GM12873 (cell line): ENCODE measurements at regions not wholly inside any gene's neighbourhood (a gene's known extent, or its start where the extent isn't known, plus 50 kb on each side); places are given as distances from the start of the nearest gene placed in this dataset.

Experiments used
- TF ChIP-seq, protein P1 (sequence below): IDR thresholded peaks from 2 replicates; pipeline ENCODE4 v1.5.1; 2012; ENCODE audit warnings: low read depth, mild to moderate bottlenecking, moderate library complexity, low read length, control low read depth; ENCODE audit not compliant: insufficient read depth; ENCODE audit errors: missing control alignments

DNA sequence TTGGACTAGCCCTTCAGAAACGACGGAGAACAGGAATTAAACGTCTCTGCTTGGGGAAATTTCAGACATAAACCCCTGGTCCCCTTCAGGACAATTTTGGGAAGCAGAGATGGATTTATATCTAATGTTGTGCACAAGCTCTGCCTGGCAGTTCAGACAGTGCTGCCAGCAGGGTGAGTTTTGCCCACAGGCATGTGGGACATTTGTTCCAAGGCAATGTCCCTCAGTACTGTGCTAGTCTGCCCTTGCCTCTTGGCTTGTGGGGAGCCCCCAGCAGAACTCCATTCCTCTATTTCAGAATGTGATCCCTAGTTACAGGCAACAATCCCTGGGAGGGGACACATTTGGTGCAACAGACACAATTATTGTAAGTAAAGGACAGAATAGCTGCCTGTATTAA, 76.5 kb upstream of the GPR12 start:
- TF ChIP-seq, protein P1, sequence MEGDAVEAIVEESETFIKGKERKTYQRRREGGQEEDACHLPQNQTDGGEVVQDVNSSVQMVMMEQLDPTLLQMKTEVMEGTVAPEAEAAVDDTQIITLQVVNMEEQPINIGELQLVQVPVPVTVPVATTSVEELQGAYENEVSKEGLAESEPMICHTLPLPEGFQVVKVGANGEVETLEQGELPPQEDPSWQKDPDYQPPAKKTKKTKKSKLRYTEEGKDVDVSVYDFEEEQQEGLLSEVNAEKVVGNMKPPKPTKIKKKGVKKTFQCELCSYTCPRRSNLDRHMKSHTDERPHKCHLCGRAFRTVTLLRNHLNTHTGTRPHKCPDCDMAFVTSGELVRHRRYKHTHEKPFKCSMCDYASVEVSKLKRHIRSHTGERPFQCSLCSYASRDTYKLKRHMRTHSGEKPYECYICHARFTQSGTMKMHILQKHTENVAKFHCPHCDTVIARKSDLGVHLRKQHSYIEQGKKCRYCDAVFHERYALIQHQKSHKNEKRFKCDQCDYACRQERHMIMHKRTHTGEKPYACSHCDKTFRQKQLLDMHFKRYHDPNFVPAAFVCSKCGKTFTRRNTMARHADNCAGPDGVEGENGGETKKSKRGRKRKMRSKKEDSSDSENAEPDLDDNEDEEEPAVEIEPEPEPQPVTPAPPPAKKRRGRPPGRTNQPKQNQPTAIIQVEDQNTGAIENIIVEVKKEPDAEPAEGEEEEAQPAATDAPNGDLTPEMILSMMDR, result no peak

DNA sequence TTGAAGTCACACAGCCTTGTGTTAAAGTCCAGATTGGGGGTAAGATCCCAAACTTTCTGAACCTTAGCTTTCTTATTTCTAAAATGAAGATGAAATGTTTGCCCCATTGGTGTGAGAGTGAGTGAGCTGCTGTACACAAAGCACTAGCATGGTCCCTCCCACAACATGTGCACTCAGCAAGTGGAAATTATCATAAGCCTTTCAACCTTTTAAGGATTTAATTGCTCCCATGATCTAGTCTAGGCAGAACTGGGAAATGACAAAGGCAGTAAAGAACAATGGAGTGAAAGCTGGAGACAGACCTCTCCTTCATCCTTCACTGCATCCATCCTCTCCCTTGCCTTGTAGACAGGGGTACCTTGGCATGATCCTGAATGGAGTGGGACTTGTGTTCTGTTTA, 76.0 kb upstream of the GPR12 start:
- TF ChIP-seq, protein P1, result no peak

DNA sequence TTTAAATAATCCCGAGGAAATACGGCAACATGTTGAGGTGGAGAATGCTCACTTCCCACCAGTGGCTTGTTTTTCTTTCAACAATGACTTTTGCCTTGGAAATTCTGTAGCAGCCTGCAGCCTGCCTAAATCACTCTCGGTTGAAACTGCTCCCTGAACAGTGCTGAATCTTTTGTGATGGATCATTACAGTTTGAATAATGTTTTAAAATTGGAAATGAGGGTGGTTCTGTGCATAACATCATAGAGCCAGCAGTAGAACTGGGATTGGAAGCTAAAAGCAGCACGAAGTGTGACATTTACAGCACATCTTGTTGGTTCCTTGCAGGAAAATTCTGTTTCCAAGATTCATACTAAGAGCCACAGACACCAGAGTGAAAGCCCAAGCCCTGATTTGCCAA, 74.1 kb upstream of the GPR12 start:
- TF ChIP-seq, protein P1, result no peak

DNA sequence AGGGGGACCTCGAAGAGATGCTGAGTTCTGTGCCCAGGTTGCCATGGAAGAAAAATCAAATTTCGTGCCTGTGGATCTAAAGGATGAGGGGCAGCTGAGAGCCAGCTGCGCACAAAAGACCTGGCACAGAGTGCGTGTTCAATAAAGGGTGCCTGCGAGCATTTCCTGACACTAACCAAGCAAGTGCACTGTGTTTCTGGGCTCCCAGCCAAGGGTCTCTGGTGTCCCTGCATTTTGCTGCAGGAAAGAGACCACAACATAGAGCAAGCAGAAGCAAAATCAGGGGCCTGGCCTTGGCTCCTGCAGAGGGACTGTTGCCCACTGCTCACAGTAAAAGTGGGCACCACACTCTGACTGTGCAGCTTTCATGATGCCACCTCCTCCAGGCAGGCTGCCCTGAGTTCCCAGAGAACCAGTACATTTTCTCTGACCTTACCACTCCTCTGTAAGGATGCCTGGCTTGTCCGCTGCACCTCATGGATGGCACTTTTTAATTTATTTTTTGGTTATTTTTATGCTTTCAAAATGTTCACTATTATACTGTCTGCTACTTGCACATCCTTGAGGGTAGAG, 70.8 kb upstream of the GPR12 start:
- TF ChIP-seq, protein P1, result no peak

DNA sequence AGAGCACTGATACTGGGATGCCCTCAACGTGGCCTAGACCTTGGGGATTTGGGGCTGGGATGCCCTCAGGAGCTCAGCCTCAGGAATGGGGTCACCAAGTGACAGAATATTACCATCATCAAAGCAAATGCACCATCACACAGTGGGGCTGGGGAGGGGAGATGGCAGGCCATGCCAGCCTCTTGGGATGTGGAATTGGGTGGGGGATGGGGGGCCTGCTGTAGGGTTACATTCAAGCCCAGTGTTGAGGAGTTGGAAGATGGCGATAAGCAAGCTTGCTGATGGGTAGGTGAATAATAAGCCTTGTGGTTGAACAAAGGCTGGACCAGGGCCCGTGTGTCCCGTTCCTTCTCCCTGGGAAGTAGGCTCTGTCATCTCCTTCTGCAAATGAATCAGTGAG, 69.1 kb upstream of the GPR12 start:
- TF ChIP-seq, protein P1, result no peak

DNA sequence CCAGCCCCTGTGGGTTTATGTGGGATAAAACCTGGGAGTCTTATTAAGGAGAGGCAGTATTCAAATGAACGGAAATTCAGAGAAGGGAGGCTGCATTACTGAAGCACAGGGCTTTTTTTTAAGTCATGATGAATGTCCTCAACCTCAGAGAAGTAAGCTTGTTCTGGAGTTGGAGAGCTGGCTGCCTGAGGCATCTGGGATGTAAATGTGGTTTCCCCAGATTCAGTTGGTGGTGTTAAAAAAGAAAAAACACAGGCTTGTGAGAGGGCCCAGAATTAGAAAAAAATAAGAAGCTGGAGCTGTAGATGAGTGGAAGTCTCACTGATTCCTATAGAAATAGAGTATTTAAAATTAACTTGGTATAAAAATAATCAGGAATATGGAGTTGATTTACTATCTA, 64.0 kb upstream of the GPR12 start:
- TF ChIP-seq, protein P1, result no peak

DNA sequence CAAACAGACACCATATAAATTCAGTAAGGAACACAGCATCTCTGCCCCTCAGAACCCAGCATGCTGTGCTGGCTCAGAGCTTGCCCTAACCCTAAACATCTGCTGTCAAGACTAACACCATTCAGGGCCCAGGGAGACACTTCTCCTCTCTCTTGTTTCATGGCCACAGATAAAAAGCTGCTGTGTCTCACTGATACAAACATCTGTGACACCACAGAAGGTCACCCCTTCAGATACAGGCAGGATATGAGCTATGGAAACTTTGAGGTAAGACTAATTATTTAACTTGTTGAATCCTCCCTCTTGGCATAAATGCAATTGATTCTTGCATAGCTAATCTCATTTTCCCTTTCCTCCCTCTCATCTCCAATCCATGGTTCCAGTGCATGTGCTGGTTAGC, 61.6 kb upstream of the GPR12 start:
- TF ChIP-seq, protein P1, result no peak
